UCSD-AML1 (cell line): ENCODE measurements at regions not wholly inside any gene's neighbourhood (a gene's known extent, or its start where the extent isn't known, plus 50 kb on each side); places are given as distances from the start of the nearest gene placed in this dataset.

ENCODE experiments used
- DNase-seq: peaks from one replicate; lab custom pipeline; 2025; ENCODE audit not compliant: unreplicated experiment; lab: John Stamatoyannopoulos, UW

DNA sequence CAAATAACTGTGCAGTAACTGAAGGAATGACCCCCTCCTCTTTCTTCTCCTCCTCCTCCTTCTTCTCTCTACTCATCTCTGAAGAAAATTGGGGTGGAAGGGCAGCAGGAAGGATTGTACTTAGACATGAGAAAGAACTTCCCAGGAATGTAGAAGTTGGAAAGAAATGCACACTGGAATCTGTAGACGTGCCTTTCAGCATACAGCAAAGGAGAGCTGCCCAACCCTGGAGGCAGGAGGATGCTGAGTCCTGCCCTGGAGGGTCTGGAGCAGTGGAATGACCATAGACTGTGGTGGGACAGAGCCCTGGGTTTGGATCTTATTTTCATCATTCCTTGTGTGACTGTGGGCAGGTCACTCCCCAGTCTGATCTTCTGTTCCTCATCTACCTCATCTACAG, 80.1 kb downstream of the PJA1 start:
- DNase-seq: no peak

- DNase-seq: no peak
Measured at GRCh38 chrX:69083801-69084200, 81.5 kb downstream of the PJA1 start.

GRCh38 chrX:69083361-69083760, 81.9 kb downstream of the PJA1 start:
- DNase-seq: no peak

GRCh38 chrX:69082753-69083150, 82.5 kb downstream of the PJA1 start:
- no peak for DNase-seq

GRCh38 chrX:69082055-69082752, 83.0 kb downstream of the PJA1 start:
- DNase-seq: no peak

DNA sequence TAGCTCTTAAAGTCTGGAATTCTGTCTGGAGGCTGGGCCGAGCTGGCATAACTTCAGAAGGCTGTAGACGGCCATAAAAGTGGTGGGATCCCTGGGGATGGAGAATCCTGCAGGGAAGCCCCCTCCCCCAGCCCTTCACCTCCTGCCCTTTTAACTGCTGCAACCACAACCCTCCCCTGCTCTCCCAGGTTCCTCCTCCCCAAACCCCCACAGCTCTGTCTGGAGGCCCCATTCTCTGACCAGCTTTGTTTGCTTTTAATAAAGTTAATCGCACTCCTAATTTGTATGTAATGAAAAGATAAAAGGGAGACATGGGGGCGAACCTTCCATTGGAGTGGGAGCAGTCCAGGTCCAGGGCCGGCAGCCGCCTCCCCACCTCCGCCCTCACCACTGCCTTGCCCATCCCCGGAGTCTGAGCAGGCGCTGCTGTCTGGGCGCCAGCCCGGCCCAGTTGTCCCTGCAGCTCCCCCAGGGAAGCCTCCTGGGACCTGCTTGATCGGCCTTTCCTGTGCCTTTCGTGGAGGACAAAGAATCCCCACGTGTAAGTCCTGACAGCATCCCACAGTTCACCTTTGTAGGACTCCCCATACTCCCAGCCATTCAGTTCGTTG, 84.3 kb downstream of the PJA1 start:
- no peak for DNase-seq

GRCh38 chrX:69079268-69079667, 86.0 kb downstream of the PJA1 start:
- DNase-seq: no peak

DNA sequence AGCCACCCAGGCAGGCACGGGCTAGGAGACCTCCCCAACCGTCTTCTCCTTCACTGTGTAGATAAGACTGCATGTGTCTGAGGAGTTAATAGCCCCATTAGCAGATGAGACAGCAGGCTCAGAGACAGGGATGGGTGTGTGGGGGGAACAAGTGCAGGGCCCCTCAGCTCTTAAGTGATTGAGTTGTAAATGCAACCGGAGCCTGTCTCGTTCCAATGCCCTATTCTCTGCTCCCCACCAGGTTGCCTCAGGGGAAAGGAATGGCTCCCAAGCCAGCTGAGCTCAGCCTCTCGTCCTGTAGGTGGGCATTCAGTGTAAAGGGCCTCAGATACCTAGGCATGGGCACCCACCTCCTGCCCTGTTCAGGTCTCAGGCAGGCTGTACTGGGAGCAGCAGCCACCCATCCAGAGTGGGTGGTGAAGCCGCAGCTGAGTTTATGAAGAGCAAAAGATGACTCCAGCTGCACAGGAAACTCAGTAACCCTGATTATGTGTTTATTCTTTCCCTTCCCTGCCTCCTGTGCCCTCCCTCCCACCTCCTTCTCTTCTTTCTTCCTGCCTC, 87.3 kb downstream of the PJA1 start:
- DNase-seq: no peak

DNA sequence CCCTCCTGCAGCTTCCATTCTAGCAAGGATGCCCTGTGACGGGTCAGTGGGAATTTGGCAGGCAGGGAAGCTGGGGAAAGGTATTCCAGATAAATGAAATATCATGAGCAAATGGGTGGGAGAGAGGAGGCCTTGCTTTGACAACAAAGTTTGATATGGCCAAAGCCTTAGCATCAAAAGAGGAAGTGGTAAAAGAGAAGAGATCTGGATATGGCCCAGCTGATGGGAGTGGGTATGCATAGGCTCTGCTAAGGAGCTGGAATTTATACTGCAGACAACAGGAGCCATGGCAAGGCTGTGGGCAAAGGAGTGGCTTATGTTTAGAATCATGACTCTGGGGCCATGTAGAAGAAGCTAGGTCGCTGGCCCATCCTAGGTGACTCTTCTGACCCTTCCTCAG, 89.2 kb downstream of the PJA1 start:
- no peak for DNase-seq

GRCh38 chrX:69074726-69075125, 90.5 kb downstream of the PJA1 start:
- DNase-seq: no peak

DNA sequence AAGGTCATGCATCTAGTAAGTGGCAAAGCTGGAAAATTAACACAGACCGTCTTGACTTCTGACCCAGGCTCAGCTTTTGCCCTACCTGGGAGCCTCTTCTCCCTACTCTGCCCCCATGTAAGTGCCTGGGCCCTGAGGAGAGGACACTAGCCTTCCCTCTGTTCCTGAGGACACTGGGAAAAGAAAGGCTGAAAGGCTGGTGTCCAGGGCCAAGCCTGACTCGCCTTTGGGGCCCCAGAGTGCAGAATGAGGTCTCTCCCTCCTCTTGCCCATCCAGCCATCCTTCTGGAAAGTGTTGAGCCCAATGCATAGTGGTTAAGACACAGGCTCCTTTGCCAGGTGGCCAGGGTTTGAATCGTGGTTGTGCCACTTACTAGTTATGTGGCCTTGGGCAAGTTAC, 91.5 kb downstream of the PJA1 start:
- DNase-seq: no peak

DNA sequence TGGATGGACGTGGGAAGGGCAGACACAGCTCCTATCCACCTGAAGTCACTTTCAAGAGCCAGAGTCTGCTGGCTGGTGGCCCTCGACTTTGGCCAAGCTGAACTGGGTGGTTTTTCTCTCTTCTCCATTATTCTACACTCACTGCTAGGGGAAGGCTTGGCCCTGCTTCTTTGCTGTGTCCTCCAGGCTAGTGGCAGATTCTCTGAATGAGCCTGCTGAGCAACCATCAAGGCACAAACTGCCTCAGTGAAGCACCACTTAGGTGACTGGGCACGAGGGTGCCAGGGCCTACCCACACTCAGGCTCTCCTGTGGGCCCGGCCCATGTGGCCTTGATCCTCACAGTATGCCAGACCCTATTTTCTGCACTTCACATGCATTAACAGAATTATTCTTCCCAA, 92.0 kb downstream of the PJA1 start:
- DNase-seq: no peak

- DNase-seq: no peak
Measured at GRCh38 chrX:69072486-69073006, 92.7 kb downstream of the PJA1 start.

GRCh38 chrX:69070949-69071650, 94.2 kb downstream of the PJA1 start:
- no peak for DNase-seq

- no peak for DNase-seq
Measured at GRCh38 chrX:69069876-69070275, 95.4 kb downstream of the PJA1 start.

- DNase-seq: no peak
Measured at GRCh38 chrX:69069086-69069445, 96.2 kb downstream of the PJA1 start.

- no peak for DNase-seq
Measured at GRCh38 chrX:69068301-69069085, 96.8 kb downstream of the PJA1 start.

- no peak for DNase-seq
Measured at GRCh38 chrX:69067841-69068240, 97.4 kb downstream of the PJA1 start.

GRCh38 chrX:69066966-69067525, 98.2 kb downstream of the PJA1 start:
- DNase-seq: no peak

GRCh38 chrX:69066021-69066757, 99.1 kb downstream of the PJA1 start:
- DNase-seq: no peak
